K562 (cell line): ENCODE measurements at regions not wholly inside any gene's neighbourhood (a gene's known extent, or its start where the extent isn't known, plus 50 kb on each side); places are given as distances from the start of the nearest gene placed in this dataset.

ENCODE experiments used
- HDAC1 ChIP-seq, 2 experiments: fragments of 450-650 bp; IDR thresholded peaks; 2 replicates each; pipeline ENCODE4 v1.6.1; 2016 to 2017; ENCODE audit warnings: inconsistent platforms in 1 of 2, mild to moderate bottlenecking in 1 of 2, moderate library complexity in 1 of 2
- NFE2 ChIP-seq: IDR thresholded peaks from 2 replicates; pipeline ENCODE4 v1.6.1; 2014; ENCODE audit warnings: antibody characterized with exemption, low read depth
- ZNF143 ChIP-seq: sonication (generic); formaldehyde crosslinking; IDR thresholded peaks from 2 replicates; pipeline ENCODE4 v1.9.0; 2022; ENCODE audit warnings: mild to moderate bottlenecking, missing genetic modification reagents
- ZNF609 ChIP-seq: sonication (generic); formaldehyde crosslinking; IDR thresholded peaks from 2 replicates; pipeline ENCODE4 v1.8.1; 2023; ENCODE audit warnings: missing genetic modification reagents, mild to moderate bottlenecking, borderline replicate concordance
- ZNF699 ChIP-seq: fragments of 250-450 bp; sonication (Bioruptor Pico); IDR thresholded peaks from 2 replicates; pipeline ENCODE4 v1.8.0; 2021; ENCODE audit warnings: mild to moderate bottlenecking, moderate library complexity; ENCODE audit not compliant: insufficient replicate concordance
- ZNF830 ChIP-seq: fragments of 250-450 bp; sonication (Bioruptor Pico); IDR thresholded peaks from 2 replicates; pipeline ENCODE4 v1.5.0; 2021; ENCODE audit warnings: mild to moderate bottlenecking
- TF ChIP-seq, protein P1 (sequence below): sonication (generic); formaldehyde crosslinking; IDR thresholded peaks from 2 replicates; pipeline ENCODE4 v1.8.0; 2023; ENCODE audit warnings: missing genetic modification reagents, mild to moderate bottlenecking, borderline replicate concordance
- TF ChIP-seq, protein P2 (sequence below): IDR thresholded peaks from 3 replicates; pipeline ENCODE4 v1.6.1; 2011; ENCODE audit warnings: borderline replicate concordance, mild to moderate bottlenecking; ENCODE audit not compliant: insufficient read length, insufficient read depth

- TF ChIP-seq, protein P1, sequence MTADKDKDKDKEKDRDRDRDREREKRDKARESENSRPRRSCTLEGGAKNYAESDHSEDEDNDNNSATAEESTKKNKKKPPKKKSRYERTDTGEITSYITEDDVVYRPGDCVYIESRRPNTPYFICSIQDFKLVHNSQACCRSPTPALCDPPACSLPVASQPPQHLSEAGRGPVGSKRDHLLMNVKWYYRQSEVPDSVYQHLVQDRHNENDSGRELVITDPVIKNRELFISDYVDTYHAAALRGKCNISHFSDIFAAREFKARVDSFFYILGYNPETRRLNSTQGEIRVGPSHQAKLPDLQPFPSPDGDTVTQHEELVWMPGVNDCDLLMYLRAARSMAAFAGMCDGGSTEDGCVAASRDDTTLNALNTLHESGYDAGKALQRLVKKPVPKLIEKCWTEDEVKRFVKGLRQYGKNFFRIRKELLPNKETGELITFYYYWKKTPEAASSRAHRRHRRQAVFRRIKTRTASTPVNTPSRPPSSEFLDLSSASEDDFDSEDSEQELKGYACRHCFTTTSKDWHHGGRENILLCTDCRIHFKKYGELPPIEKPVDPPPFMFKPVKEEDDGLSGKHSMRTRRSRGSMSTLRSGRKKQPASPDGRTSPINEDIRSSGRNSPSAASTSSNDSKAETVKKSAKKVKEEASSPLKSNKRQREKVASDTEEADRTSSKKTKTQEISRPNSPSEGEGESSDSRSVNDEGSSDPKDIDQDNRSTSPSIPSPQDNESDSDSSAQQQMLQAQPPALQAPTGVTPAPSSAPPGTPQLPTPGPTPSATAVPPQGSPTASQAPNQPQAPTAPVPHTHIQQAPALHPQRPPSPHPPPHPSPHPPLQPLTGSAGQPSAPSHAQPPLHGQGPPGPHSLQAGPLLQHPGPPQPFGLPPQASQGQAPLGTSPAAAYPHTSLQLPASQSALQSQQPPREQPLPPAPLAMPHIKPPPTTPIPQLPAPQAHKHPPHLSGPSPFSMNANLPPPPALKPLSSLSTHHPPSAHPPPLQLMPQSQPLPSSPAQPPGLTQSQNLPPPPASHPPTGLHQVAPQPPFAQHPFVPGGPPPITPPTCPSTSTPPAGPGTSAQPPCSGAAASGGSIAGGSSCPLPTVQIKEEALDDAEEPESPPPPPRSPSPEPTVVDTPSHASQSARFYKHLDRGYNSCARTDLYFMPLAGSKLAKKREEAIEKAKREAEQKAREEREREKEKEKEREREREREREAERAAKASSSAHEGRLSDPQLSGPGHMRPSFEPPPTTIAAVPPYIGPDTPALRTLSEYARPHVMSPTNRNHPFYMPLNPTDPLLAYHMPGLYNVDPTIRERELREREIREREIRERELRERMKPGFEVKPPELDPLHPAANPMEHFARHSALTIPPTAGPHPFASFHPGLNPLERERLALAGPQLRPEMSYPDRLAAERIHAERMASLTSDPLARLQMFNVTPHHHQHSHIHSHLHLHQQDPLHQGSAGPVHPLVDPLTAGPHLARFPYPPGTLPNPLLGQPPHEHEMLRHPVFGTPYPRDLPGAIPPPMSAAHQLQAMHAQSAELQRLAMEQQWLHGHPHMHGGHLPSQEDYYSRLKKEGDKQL = no peak
- TF ChIP-seq ZNF830 (CRISPR knock-in tag) (no peak), ZNF143 (no peak), NFE2 (peak; percentile 19; the same call in 1 of the 2 replicates), ZNF699 (CRISPR knock-in tag) (no peak), HDAC1 (IDR thresholded peaks at IDR 0.05) (peak in 1 of 2 experiments; percentile 62; a peak in 2 of 4 replicates), ZNF609 (no peak)
- TF ChIP-seq, protein P2, sequence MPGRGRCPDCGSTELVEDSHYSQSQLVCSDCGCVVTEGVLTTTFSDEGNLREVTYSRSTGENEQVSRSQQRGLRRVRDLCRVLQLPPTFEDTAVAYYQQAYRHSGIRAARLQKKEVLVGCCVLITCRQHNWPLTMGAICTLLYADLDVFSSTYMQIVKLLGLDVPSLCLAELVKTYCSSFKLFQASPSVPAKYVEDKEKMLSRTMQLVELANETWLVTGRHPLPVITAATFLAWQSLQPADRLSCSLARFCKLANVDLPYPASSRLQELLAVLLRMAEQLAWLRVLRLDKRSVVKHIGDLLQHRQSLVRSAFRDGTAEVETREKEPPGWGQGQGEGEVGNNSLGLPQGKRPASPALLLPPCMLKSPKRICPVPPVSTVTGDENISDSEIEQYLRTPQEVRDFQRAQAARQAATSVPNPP = no peak
Measured at GRCh38 chr5:36739751-36740221, 133.4 kb downstream of the SLC1A3 start (continued).
